ES-I3 (cell line): ENCODE measurements at regions not wholly inside any gene's neighbourhood (a gene's known extent, or its start where the extent isn't known, plus 50 kb on each side); places are given as distances from the start of the nearest gene placed in this dataset.
"Not testable (repeated sequence)": the region's sequence is repeated elsewhere in the genome, so short reads cannot be mapped to it uniquely, and the experiment has no call there.

Source experiments
- H3K36me3 ChIP-seq: 2 replicates; pipeline ENCODE4 v1.6.1; 2013; ENCODE audit warnings: mild to moderate bottlenecking, low read length, control low read depth, moderate library complexity; ENCODE audit not compliant: insufficient read depth
- H3K4me1 ChIP-seq: 2 replicates; pipeline ENCODE4 v1.6.1; 2013; ENCODE audit warnings: mild to moderate bottlenecking, control low read depth, low read length; ENCODE audit not compliant: insufficient read depth
- H3K9ac ChIP-seq: 2 replicates; pipeline ENCODE4 v1.6.1; 2013; ENCODE audit warnings: low read depth, mild to moderate bottlenecking, low read length, moderate library complexity
- H3K9me3 ChIP-seq: 2 replicates; pipeline ENCODE4 v1.6.1; 2013; ENCODE audit warnings: mild to moderate bottlenecking, low read length, moderate library complexity; ENCODE audit not compliant: control insufficient read depth, insufficient read depth

DNA sequence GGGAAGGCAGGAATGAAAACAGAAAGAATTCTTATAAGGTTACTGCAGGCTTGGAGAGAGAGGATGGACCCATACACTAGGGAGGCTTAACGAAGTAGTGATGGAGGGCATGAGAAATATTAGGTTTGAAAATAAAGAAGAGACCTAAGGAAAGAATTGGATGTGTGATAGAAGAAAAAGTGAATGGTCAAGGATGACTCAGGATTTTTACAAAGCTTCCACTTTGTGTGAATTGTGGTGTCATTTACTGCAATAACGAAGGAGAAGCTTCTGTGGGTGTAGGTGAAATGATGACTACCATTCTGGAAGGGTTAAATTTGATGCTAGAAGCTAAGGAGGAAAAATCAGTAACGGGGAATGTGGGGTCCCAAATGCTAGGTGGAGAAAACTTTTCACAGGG lies 191.2 kb downstream of the UTRN start:
- H3K9me3 ChIP-seq = 0 out of 2 replicates have a peak, but pooled peaks cover 5% of the 10 kb centered on the region
- H3K4me1 ChIP-seq = no peaks in the 10 kb centered on the region
- no peak overlapping the region for H3K9ac ChIP-seq
- no peaks in the 10 kb centered on the region; the same call in 1 of the 2 replicates for H3K36me3 ChIP-seq

GRCh38 chr6:144477396-144477795 lies 192.3 kb downstream of the UTRN start:
- Histone ChIP-seq H3K9me3 (no peaks in the 10 kb centered on the region), H3K4me1 (no peaks in the 10 kb centered on the region), H3K9ac (no peak overlapping the region), H3K36me3 (no peaks in the 10 kb centered on the region)

DNA sequence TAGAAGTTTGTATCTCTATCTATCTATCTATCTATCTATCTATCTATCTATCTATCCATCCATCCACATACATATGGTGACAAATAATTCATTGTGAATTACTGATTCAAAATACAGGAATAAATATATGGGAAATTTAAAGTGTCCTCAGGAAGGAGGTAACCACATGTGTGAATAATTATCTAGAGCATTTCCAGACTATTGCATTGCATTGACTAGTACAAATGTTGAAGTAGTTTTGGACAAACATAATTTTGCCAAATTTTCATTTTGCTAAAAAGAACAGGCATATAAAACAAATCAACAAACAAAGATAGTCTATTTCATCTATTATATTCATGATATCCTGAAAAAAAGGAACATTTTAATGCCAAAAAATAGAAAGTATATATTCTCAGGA lies 192.7 kb downstream of the UTRN start:
- no peak overlapping the region for H3K9ac ChIP-seq
- no peaks in the 10 kb centered on the region for H3K9me3 ChIP-seq
- H3K4me1 ChIP-seq = no peaks in the 10 kb centered on the region
- no peaks in the 10 kb centered on the region for H3K36me3 ChIP-seq

GRCh38 chr6:144478483-144478882 lies 193.3 kb downstream of the UTRN start:
- H3K9ac ChIP-seq = no peak overlapping the region
- no peaks in the 10 kb centered on the region for H3K36me3 ChIP-seq
- no peaks in the 10 kb centered on the region for H3K4me1 ChIP-seq
- H3K9me3 ChIP-seq = no peaks in the 10 kb centered on the region

DNA sequence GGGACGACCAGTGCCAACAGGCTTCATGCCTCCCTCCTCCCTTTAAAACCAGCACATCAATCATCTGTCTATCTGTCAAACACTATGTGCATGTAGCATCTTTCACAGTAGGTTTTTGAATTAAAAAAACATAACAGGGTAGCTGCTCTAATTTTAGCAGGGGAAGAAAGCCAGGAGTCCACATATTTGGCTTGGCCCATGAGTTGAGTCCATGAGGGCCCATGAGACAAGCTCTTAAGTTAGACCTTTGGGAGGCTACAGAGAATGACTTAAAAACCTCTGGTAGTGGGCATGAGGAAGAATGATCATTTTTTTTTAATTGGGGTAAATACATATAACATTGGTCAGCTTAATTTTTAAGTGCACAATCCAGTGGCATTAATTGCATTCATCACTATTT lies 194.9 kb downstream of the UTRN start:
- Histone ChIP-seq H3K4me1 (no peaks in the 10 kb centered on the region), H3K9me3 (no peaks in the 10 kb centered on the region), H3K36me3 (no peaks in the 10 kb centered on the region)

DNA sequence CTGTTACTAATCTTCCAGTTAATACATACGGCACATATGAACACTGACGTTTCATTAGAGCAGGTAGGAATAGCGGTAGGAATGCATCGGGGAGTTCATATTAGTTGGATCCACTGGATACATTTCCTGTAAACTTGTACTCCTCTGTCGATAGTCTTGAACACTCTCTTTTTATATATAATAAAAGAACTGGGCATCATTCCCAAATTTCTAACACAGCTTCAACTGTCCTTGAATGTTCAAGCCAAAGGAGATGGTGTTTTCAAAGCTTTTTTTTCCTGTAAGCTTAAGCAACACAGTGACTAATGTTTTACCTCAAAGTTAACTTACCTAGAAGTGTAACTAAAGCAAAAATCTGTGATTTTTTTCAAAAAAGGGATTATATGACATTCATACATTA lies 195.3 kb downstream of the UTRN start:
- H3K9me3 ChIP-seq = no peaks in the 10 kb centered on the region
- no peaks in the 10 kb centered on the region for H3K4me1 ChIP-seq
- no peak overlapping the region for H3K9ac ChIP-seq
- no peaks in the 10 kb centered on the region for H3K36me3 ChIP-seq

More for the DNA sequence above, 194.9 kb downstream of the UTRN start:
- H3K9ac ChIP-seq = no peak overlapping the region

- no peaks in the 10 kb centered on the region for H3K36me3 ChIP-seq
- no peak overlapping the region for H3K9ac ChIP-seq
- no peaks in the 10 kb centered on the region for H3K9me3 ChIP-seq
- no peaks in the 10 kb centered on the region for H3K4me1 ChIP-seq
These were observed 196.4 kb downstream of the UTRN start for GRCh38 chr6:144481527-144481926.

DNA sequence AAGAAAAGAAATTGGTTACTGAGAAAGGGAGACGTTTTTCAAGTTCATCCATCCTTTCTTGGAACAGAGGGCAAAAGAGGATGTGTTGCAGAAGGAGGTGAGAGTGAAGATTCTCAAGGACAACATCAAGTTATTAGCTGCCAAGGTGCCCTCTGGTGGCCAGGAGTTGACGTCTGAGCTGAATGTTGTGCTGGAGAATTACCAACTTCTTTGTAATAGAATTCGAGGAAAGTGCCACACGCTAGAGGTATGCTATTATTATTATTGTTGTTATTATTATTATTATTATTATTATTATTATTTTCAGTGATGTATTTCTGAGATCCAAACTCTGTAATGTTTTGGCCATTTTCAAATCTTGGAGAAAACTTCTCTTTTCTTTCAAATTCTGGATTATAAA lies 197.0 kb downstream of the UTRN start:
- no peak overlapping the region for H3K9ac ChIP-seq
- H3K9me3 ChIP-seq = no peaks in the 10 kb centered on the region
- no peaks in the 10 kb centered on the region for H3K4me1 ChIP-seq
- no peaks in the 10 kb centered on the region for H3K36me3 ChIP-seq

GRCh38 chr6:144485531-144485930 lies 200.4 kb downstream of the UTRN start:
- no peaks in the 10 kb centered on the region for H3K9me3 ChIP-seq
- H3K36me3 ChIP-seq = no peaks in the 10 kb centered on the region
- H3K4me1 ChIP-seq = no peaks in the 10 kb centered on the region

GRCh38 chr6:144488590-144488989 lies 203.5 kb downstream of the UTRN start:
- peaks cover 4% of the 10 kb centered on the region for H3K36me3 ChIP-seq
- no peak overlapping the region for H3K9ac ChIP-seq
- no peaks in the 10 kb centered on the region for H3K4me1 ChIP-seq
- H3K9me3 ChIP-seq = no peaks in the 10 kb centered on the region

More at GRCh38 chr6:144485531-144485930, 200.4 kb downstream of the UTRN start:
- no peak overlapping the region for H3K9ac ChIP-seq

DNA sequence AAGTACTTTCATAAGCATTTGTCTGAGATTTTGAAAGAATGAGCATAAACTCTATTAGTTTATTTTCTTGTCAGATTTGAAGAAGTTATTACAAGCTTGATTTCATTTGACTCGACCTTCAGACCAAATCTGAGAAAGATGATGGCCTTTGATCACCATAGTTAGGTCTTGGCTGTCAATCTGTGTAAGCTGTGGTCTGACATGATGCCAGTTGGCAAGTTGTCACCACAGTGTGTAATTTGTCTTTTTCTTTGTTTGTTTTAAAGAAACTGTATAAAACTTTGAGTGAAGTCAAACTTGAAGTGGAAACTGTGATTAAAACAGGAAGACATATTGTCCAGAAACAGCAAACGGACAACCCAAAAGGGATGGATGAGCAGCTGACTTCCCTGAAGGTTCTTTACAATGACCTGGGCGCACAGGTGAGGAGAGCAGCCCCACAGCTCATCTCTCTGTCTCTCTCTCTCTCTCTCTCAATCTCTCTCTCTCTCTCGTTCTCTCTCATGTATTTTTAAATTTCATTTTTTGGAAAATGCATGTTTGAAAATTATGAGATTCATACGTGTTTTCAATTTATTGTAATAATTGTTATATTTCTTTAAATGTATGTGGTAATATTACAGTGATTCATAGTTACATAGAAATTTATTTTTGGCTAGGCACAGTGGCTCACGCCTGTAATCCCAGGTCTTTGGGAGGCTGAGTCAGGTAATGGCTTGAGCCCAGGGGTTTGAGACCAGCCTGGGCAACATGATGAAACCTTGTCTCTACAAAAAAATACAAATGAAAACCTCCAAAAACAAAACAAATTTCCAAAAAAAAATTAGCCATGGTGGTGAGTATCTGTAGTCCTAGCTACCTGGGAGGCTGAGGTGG lies 208.1 kb downstream of the UTRN start:
- peaks cover 4% of the 10 kb centered on the region for H3K36me3 ChIP-seq
- H3K9me3 ChIP-seq = no peaks in the 10 kb centered on the region
- no peaks in the 10 kb centered on the region for H3K4me1 ChIP-seq
- no peak overlapping the region for H3K9ac ChIP-seq

DNA sequence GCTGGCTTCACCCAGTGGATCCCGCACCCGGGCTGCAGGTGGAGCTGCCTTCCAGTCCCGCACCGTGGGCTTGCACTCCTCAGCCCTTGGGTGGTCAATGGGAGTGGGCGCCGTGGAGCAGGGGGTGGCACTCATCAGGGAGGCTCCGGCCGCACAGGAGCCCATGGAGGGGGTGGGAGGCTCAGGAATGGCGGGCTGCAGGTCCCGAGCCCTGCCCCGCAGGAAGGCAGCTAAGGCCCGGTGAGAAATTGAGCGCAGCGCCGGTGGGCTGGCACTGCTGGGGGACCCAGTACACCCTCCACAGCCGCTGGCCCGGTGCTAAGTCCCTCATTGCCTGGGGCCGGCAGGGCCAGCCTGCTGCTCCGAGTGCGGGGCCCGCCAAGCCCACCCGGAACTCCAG lies 209.9 kb downstream of the UTRN start:
- H3K4me1 ChIP-seq, H3K9ac ChIP-seq, H3K9me3 ChIP-seq, H3K36me3 ChIP-seq: not testable (repeated sequence)

DNA sequence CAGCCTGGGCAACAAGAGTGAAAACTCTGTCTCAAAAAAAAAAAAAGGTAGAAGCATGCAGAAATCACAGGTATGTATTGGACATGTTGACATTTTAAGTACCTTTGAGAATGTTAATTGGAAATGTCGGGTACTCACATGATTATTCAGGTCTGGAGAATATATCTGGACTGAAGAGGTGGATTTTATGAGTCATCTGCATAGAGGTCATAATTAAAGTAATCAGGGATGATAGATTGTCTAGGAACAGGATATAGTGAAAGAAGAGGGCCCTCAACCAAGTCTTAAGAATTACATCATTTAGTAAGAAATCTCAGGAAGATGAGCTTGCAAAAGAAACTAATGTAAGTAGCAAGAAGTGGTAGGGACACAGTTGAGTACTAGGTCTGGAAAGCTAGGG lies 212.5 kb downstream of the UTRN start:
- Histone ChIP-seq H3K36me3 (no peaks in the 10 kb centered on the region), H3K4me1 (no peaks in the 10 kb centered on the region), H3K9me3 (no peaks in the 10 kb centered on the region), H3K9ac (no peak overlapping the region)

- Histone ChIP-seq H3K36me3 (no peaks in the 10 kb centered on the region), H3K4me1 (no peaks in the 10 kb centered on the region), H3K9me3 (no peaks in the 10 kb centered on the region), H3K9ac (no peak overlapping the region)
These were observed 215.8 kb downstream of the UTRN start for GRCh38 chr6:144500892-144501291.

GRCh38 chr6:144505214-144505613 lies 220.1 kb downstream of the UTRN start:
- H3K36me3 ChIP-seq, H3K4me1 ChIP-seq, H3K9me3 ChIP-seq, H3K9ac ChIP-seq: not testable (repeated sequence)
